ENCODE measurements at regions not wholly inside any gene's neighbourhood (a gene's known extent, or its start where the extent isn't known, plus 50 kb on each side); places are given as distances from the start of the nearest gene placed in this dataset.
A peak's percentile ranks its signal among the peaks of the same experiment; 100 is the strongest.

DNA sequence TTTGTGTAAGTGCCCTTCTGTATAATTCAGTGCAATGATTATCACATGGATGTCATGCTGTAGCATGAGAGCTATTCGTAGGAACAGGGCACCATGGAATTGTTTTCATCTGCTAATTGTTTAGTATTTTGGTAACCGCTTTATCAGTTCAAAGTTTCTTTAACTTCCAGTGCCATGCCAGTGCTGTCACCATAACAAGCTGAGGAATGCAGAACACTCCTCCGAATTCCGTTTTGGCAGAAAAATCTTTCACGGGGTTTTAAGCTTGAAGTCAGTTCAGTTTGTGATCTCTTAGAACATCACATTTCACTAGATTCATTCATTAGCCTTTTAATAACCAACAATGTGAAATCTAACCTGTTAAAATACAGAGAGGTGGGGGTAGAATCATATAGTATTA is 117.2 kb upstream of the SEMA3C start:
- H3K4me1 Mint-ChIP-seq: peaks cover 14% of the 10 kb centered on the region
- no peak overlapping the region for H3K4me3 Mint-ChIP-seq
- H3K36me3 Mint-ChIP-seq (ENCODE audit: low read depth): no peaks in the 10 kb centered on the region
- no peak for DNase-seq
- no peaks in the 10 kb centered on the region for H3K27me3 Mint-ChIP-seq (ENCODE audit: low read depth, poor library complexity)
- H3K27ac Mint-ChIP-seq: peak overlapping the region; percentile 84
- TF ChIP-seq, protein P1, sequence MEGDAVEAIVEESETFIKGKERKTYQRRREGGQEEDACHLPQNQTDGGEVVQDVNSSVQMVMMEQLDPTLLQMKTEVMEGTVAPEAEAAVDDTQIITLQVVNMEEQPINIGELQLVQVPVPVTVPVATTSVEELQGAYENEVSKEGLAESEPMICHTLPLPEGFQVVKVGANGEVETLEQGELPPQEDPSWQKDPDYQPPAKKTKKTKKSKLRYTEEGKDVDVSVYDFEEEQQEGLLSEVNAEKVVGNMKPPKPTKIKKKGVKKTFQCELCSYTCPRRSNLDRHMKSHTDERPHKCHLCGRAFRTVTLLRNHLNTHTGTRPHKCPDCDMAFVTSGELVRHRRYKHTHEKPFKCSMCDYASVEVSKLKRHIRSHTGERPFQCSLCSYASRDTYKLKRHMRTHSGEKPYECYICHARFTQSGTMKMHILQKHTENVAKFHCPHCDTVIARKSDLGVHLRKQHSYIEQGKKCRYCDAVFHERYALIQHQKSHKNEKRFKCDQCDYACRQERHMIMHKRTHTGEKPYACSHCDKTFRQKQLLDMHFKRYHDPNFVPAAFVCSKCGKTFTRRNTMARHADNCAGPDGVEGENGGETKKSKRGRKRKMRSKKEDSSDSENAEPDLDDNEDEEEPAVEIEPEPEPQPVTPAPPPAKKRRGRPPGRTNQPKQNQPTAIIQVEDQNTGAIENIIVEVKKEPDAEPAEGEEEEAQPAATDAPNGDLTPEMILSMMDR (IDR thresholded peaks at IDR 0.05): no peak
- peaks cover 9% of the 10 kb centered on the region for H3K9me3 Mint-ChIP-seq

GRCh38 chr7:81031996-81032395 is 113.1 kb upstream of the SEMA3C start:
- DNase-seq: no peak
- Mint-ChIP-seq H3K27ac (no peak overlapping the region), H3K9me3 (peaks cover 5% of the 10 kb centered on the region), H3K4me3 (no peak overlapping the region), H3K36me3 (ENCODE audit: low read depth) (no peaks in the 10 kb centered on the region), H3K27me3 (ENCODE audit: low read depth, poor library complexity) (no peaks in the 10 kb centered on the region), H3K4me1 (peaks cover 14% of the 10 kb centered on the region)
- TF ChIP-seq, protein P1 (IDR thresholded peaks at IDR 0.05): no peak

DNA sequence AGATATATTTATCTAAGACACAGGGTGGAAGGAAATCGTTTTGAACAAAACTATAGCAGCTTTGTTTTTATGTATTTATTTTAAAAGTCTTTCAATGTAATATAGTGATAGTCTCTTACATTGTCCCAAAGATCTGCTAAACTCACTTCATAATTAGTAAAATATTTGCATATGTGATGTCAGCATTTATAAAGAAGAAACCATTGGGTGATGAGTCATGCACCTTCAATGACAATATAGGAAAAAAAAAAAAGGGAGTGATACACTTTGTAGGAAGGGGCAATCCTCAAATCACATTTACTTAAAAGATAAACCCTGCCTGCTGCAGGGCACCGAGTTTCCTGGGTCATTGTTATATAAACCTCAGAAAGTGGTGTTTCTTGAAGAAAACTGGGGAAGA is 112.4 kb upstream of the SEMA3C start:
- H3K27me3 Mint-ChIP-seq (ENCODE audit: low read depth, poor library complexity): no peaks in the 10 kb centered on the region
- H3K4me3 Mint-ChIP-seq: no peak overlapping the region
- no peak overlapping the region for H3K27ac Mint-ChIP-seq
- DNase-seq: no peak
- peaks cover 5% of the 10 kb centered on the region for H3K9me3 Mint-ChIP-seq
- TF ChIP-seq, protein P1 (IDR thresholded peaks at IDR 0.05): no peak
- H3K4me1 Mint-ChIP-seq: peaks cover 12% of the 10 kb centered on the region
- H3K36me3 Mint-ChIP-seq (ENCODE audit: low read depth): no peaks in the 10 kb centered on the region

DNA sequence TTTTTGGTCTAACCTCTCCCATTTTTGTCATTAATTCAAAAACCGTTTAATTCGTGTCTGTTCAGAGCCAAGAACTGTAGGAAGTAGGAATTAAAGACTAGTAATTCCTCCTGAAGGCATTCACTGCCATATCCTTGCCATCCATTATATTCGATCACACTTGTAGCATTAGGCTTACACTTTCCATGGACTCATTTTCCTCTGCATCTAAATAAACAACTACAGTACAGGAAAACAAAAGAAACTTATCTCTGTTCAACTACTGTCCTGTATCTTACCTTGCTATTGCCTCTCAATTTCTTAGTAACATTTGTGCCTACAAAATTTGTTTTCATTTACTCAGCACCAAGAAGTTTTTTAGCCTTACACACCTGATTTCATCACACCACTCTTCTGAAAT is 111.6 kb upstream of the SEMA3C start:
- peaks cover 4% of the 10 kb centered on the region for H3K4me1 Mint-ChIP-seq
- no peaks in the 10 kb centered on the region for H3K36me3 Mint-ChIP-seq (ENCODE audit: low read depth)
- H3K27ac Mint-ChIP-seq: no peak overlapping the region
- DNase-seq: no peak
- H3K9me3 Mint-ChIP-seq: peaks cover 5% of the 10 kb centered on the region
- TF ChIP-seq, protein P1 (IDR thresholded peaks at IDR 0.05): no peak
- H3K4me3 Mint-ChIP-seq: no peak overlapping the region
- H3K27me3 Mint-ChIP-seq (ENCODE audit: low read depth, poor library complexity): no peaks in the 10 kb centered on the region

GRCh38 chr7:81029511-81029910 is 110.7 kb upstream of the SEMA3C start:
- no peak for DNase-seq
- H3K4me1 Mint-ChIP-seq: no peaks in the 10 kb centered on the region
- TF ChIP-seq, protein P1 (IDR thresholded peaks at IDR 0.05): no peak
- no peaks in the 10 kb centered on the region for H3K36me3 Mint-ChIP-seq (ENCODE audit: low read depth)
- no peak overlapping the region for H3K27ac Mint-ChIP-seq
- peaks cover 4% of the 10 kb centered on the region for H3K9me3 Mint-ChIP-seq
- H3K27me3 Mint-ChIP-seq (ENCODE audit: low read depth, poor library complexity): no peaks in the 10 kb centered on the region
- no peak overlapping the region for H3K4me3 Mint-ChIP-seq

GRCh38 chr7:81025360-81025759 is 106.5 kb upstream of the SEMA3C start:
- no peak overlapping the region for H3K27ac Mint-ChIP-seq
- DNase-seq: no peak
- H3K9me3 Mint-ChIP-seq: no peaks in the 10 kb centered on the region
- no peaks in the 10 kb centered on the region for H3K27me3 Mint-ChIP-seq (ENCODE audit: low read depth, poor library complexity)
- no peaks in the 10 kb centered on the region for H3K4me1 Mint-ChIP-seq
- H3K4me3 Mint-ChIP-seq: no peak overlapping the region
- TF ChIP-seq, protein P1 (IDR thresholded peaks at IDR 0.05): no peak
- no peaks in the 10 kb centered on the region for H3K36me3 Mint-ChIP-seq (ENCODE audit: low read depth)

Data from nephron progenitor cell (in vitro differentiated cells).